ENCODE measurements at regions not wholly inside any gene's neighbourhood (a gene's known extent, or its start where the extent isn't known, plus 50 kb on each side); places are given as distances from the start of the nearest gene placed in this dataset.

GRCh38 chr4:71132486-71132885, 139.0 kb downstream of the DCK start (continued):
- TF ChIP-seq ZMAT4 (CRISPR knock-in tag; IDR thresholded peaks at IDR 0.05): no peak
- no peak for TF ChIP-seq ELF4 (CRISPR knock-in tag; IDR thresholded peaks at IDR 0.05; ENCODE audit: low read depth)

- H3K36me3 Mint-ChIP-seq: no peaks in the 10 kb centered on the region
- TF ChIP-seq ZBTB21 (CRISPR knock-in tag; IDR thresholded peaks at IDR 0.05; ENCODE audit: borderline replicate concordance): no peak
- no peak for TF ChIP-seq SOX15 (CRISPR knock-in tag; IDR thresholded peaks at IDR 0.05)
- TF ChIP-seq USF1 (CRISPR knock-in tag; IDR thresholded peaks at IDR 0.05): no peak
- TF ChIP-seq ZNF232 (CRISPR knock-in tag; IDR thresholded peaks at IDR 0.05): no peak
- TF ChIP-seq PRRX2 (CRISPR knock-in tag; IDR thresholded peaks at IDR 0.05): no peak
- no peak for TF ChIP-seq ZNF512 (CRISPR knock-in tag; IDR thresholded peaks at IDR 0.05; ENCODE audit: borderline replicate concordance)
- TF ChIP-seq NR2C2 (CRISPR knock-in tag; IDR thresholded peaks at IDR 0.05): no peak
- TF ChIP-seq NR3C1 (CRISPR knock-in tag; conservative IDR thresholded peaks at IDR 0.05; ENCODE audit: low read depth): no peak
- no peak for TF ChIP-seq ZNF263 (CRISPR knock-in tag; IDR thresholded peaks at IDR 0.05; ENCODE audit: low read depth)
- TF ChIP-seq MAX (CRISPR knock-in tag; IDR thresholded peaks at IDR 0.05): no peak
- no peak for TF ChIP-seq JAZF1 (CRISPR knock-in tag; IDR thresholded peaks at IDR 0.05)
- no peak for TF ChIP-seq ZNF396 (CRISPR knock-in tag; IDR thresholded peaks at IDR 0.05; ENCODE audit: borderline replicate concordance)
- no peak for TF ChIP-seq ZNF423 (CRISPR knock-in tag; IDR thresholded peaks at IDR 0.05)
- TF ChIP-seq TEAD1 (CRISPR knock-in tag; IDR thresholded peaks at IDR 0.05): no peak
- no peak for TF ChIP-seq CBFB (CRISPR knock-in tag; IDR thresholded peaks at IDR 0.05; ENCODE audit: low read depth)
- no peak for TF ChIP-seq GABPB1 (CRISPR knock-in tag; IDR thresholded peaks at IDR 0.05)
- POLR2A ChIA-PET: no interaction called here
- ATAC-seq (no peak), DNase-seq (ENCODE audit: low spot score) (no peak)
- no peak overlapping the region for H3K4me3 Mint-ChIP-seq
- H3K9me3 Mint-ChIP-seq: peaks cover 2% of the 10 kb centered on the region
- H3K4me1 Mint-ChIP-seq: no peaks in the 10 kb centered on the region
- H3K27me3 Mint-ChIP-seq (ENCODE audit: low read depth): no peaks in the 10 kb centered on the region
- no peak overlapping the region for H3K27ac Mint-ChIP-seq
- CTCF ChIA-PET: interaction anchor here (0.5 kb wide), 1 partner anchor 1608 kb away, joined by 6 read pairs; no protein-coding TSS in a partner anchor
Measured at GRCh38 chr4:71133491-71133890, 140.0 kb downstream of the DCK start.

- H3K27ac Mint-ChIP-seq: no peak overlapping the region
- H3K36me3 Mint-ChIP-seq: no peaks in the 10 kb centered on the region
- ChIA-PET CTCF (no interaction called here), POLR2A (no interaction called here)
- no peak overlapping the region for H3K4me3 Mint-ChIP-seq
- no peaks in the 10 kb centered on the region for H3K4me1 Mint-ChIP-seq
- DNase-seq (ENCODE audit: low spot score): no peak
- no peaks in the 10 kb centered on the region for H3K27me3 Mint-ChIP-seq (ENCODE audit: low read depth)
- no peak for ATAC-seq
- peaks cover 10% of the 10 kb centered on the region for H3K9me3 Mint-ChIP-seq
- TF ChIP-seq SOX15 (CRISPR knock-in tag; IDR thresholded peaks at IDR 0.05) (no peak), ETV6 (CRISPR knock-in tag; IDR thresholded peaks at IDR 0.05) (no peak), USF2 (CRISPR knock-in tag; IDR thresholded peaks at IDR 0.05) (no peak), SP1 (CRISPR knock-in tag; conservative IDR thresholded peaks at IDR 0.05) (no peak), ZNF532 (CRISPR knock-in tag; IDR thresholded peaks at IDR 0.05; ENCODE audit: borderline replicate concordance) (no peak), AR (CRISPR knock-in tag; IDR thresholded peaks at IDR 0.05) (no peak), IRF1 (CRISPR knock-in tag; IDR thresholded peaks at IDR 0.05) (no peak), NFYB (CRISPR knock-in tag; conservative IDR thresholded peaks at IDR 0.05; ENCODE audit: low read depth) (no peak)
Measured at GRCh38 chr4:71136071-71136470, 142.6 kb downstream of the DCK start.
